OCI-LY3 (cell line): ENCODE measurements at regions not wholly inside any gene's neighbourhood (a gene's known extent, or its start where the extent isn't known, plus 50 kb on each side); places are given as distances from the start of the nearest gene placed in this dataset.

Experiments
- CTCF ChIP-seq: fragments of 200-600, 300-600 bp; sonication (generic); IDR thresholded peaks from 2 replicates; pipeline ENCODE4 v1.5.1; 2014; ENCODE audit warnings: antibody characterized with exemption, low read length, low read depth
- EZH2phosphoT487 ChIP-seq: fragments of 200-600 bp; shearing (Covaris generic); IDR thresholded peaks from 2 replicates; pipeline ENCODE4 v1.6.1; 2018; ENCODE audit warnings: antibody characterized with exemption, mixed run types, low read depth

DNA sequence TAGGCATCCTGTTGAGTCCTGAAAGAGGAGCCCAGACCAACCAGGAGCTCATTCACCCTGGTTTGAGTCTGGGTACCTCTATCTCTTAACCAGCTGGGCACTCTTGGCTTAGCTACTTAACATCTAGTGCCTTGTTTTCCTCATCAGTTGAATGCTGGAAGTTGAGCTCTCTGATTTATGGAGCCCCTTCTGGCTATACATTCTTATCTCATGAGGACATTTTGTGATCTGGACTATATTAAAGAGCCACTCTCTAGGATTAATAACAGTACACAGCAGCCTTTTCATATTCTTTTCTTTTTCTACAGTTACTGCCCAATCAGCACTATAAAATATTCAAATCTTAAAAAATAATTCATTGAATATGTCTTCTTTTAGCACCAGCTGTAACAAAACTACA, 296.9 kb upstream of the RUNX1 start:
- TF ChIP-seq CTCF (no peak), EZH2phosphoT487 (no peak)
